HG02759 (cell line): ENCODE measurements at regions not wholly inside any gene's neighbourhood (a gene's known extent, or its start where the extent isn't known, plus 50 kb on each side); places are given as distances from the start of the nearest gene placed in this dataset.
"Not testable (repeated sequence)": the region's sequence is repeated elsewhere in the genome, so short reads cannot be mapped to it uniquely, and the experiment has no call there.

Source experiments
- ATAC-seq: cut with Tn5 transposase; IDR thresholded peaks from one replicate; pipeline ENCODE4 v1.9.1; 2021; ENCODE audit warnings: mild to moderate bottlenecking, moderate library complexity; ENCODE audit not compliant: unreplicated experiment

DNA sequence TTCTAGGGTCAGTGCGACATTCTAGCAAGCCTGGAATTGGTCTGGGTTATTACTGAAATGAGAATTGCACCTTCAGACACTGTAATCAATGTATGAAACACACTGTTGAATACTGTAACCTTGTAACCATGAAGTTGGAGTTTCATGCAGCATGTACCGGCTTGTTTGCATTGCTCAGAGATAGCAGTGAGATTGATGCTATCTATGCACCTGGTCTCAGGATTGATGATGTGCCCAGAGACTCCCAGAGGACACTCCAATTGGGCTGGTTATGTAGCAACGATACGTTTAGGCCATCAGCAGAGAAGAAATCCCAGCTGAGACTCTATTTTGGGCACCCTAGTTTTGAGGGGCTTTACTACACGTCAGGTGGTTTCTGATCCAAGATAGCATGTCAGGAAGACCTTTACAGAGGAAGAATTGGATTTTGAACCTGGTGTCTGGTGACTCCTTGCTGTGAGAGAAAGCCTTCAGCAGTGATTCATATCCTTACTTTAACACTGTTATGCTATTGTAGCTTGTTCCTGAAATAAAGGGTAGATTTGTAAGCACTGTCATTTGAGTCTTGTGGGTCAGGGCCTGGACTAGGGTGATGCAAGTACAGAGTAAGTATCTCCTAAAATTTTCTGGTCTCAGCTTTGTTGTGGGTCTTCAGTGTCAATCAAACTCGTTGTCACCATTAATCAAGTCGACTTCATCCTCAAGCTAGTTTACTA, 305.1 kb upstream of the GULP1 start:
- ATAC-seq = no peak

DNA sequence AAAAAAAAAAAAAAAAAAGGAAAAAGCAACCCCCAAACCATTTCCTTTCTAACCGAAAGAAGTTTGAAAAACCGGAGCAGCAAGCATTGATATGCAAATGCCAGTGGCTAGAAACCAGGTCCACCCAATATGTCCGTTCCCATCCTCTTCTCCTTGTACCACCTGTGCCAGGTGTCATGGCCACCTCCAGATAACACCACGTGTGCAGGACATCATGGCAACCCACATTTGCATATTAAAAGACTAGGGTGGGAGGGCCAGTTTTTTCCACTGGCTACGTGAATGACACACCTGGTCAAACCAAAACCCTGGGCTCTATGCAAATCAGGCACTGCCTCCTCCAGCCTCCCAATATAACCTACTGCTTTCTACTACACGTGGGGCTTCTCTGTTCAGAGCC, 303.3 kb upstream of the GULP1 start:
- peak; percentile 33 for ATAC-seq

DNA sequence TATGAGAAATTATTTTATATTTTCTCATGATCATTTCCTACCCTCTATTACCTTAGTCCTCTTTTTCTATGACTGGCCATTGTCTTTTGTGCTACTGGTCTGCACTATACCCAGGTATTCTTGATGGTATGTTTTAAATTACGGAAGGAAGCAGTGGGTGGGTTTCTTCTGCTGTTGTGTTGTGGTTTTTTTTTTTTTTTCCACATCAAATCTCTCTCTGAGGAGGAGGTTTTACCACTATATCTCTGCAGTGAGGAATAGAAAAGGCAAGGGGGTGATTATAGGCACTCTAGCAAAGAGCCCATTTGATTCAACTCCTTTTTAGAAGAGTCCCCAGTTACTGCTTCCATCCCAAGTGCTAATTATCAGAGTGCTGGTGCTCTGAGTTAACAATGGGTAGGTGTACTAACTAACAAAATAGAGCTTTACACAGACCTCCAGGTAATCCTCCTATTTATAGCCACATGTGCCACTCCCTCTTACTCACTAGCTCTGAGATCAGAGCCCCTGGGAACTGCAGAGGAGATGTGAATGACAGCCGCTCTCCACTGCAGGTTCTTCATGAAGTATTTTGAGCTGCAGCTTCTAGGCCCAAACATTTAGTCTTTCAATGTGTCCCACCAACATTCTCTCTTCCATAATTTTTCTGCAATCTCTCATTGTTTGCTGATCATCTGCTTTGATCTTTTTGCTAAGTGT, 301.6 kb upstream of the GULP1 start:
- ATAC-seq = peak; percentile 34

DNA sequence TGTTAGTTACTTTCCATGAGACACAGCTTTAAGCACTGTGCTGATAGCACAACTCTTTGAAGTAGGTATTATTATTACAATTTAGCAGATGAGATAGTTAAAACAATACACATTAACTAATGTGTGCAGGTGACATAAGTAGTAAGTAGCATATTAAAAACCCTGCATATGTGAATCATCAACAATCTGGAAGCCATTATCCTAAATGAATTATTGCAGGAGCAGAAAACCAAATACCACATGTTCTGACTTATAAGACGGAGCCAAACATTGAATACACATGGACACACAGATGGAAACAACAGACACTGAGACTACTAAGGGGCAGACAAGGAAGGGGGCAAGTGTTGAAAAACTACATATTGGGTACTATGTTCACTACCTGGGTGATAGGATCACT, 300.3 kb upstream of the GULP1 start:
- no peak for ATAC-seq

DNA sequence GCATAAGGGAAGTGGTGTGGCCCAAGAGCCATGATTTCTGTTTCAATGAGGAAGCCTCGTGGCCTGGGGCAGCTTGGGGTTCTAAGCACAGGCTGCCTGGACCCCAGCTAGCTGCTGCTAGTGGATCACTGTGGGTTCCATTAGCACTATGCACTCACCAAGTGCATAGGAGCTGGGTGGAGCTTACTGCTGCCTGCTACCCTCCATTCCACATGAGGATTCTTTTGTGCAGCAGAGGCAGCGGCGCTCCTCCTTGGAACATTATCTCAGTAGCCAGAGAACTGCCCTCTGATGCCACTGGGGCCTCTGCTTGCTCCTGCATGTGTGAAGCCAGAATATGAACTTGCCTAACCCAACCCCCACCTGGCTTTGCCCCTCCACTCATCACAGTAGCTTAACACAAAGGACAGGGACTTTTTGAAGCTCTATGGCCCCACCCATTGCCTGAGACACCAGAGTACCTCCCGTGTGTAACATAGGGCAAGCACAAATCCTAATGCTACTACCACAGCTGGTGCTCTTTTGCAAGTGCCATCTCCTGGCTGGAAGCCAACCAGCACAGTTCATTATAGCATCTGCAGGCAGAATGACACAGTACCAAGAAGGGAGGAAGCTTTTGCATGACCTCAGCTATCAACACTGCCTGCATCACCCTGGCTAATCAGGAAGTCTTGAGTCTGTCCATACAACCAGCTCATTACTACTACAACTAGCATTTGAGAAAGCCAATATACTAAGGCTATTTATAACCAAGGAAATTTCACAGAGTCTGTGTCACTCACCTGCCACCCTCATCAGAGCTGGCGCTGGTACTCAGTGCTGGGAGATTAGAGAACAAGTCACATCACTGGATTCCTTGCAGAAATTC, 297.0 kb upstream of the GULP1 start:
- no peak for ATAC-seq

DNA sequence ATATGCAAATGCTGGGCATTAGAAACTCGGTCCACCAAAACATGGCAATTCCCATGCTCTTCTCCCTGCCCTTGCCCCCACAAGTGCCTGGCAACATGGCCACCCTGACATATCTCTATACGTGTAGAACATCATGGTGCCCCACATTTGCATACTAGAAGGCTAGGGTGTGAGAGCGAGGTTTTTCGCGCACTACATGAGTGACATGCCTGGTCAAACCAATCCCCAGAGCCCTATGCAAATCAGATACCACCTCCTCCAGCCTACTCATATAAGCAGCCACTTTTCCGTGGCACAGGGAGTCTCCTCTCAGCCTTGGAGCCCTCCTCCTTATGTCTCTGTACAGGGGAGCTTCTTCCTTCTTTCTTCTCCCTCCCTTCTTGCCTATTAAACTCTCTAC, 296.1 kb upstream of the GULP1 start:
- ATAC-seq = no peak

DNA sequence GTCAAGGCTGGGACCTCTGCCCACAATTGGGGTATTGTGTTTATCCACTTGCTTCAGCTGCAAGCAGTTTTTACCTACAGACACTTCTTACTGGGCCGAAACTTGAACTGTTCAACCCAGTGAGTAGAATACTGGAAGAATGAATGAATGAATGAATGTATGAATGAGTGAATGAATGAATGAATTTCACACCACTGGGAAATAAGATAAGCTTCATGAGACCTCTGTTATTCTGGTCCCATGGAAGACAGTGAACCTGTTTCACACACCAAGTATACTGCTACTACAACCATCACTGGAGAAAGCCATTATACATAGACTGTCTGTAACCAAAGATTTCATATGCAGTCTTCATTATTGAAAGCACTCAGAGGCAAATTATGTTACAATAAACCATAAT, 295.0 kb upstream of the GULP1 start:
- ATAC-seq = no peak

DNA sequence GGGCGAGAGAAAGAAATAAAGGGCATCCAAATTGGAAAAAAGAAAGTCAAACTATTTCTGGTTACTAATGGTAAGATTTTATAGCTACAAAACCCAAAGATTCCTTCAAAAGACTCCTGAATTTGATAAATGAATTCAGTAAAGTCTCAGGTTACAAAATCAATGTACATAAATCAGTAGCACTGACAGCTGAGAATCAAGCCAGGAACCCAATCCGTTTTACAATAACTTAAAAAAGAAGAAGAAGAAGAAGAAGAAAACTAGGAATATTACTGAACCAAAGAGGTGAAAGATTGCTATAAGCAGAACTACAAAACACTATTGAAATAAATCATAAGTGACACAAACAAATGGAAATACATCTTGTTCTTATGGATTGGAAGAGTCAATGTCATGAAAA, 291.5 kb upstream of the GULP1 start:
- ATAC-seq = no peak

DNA sequence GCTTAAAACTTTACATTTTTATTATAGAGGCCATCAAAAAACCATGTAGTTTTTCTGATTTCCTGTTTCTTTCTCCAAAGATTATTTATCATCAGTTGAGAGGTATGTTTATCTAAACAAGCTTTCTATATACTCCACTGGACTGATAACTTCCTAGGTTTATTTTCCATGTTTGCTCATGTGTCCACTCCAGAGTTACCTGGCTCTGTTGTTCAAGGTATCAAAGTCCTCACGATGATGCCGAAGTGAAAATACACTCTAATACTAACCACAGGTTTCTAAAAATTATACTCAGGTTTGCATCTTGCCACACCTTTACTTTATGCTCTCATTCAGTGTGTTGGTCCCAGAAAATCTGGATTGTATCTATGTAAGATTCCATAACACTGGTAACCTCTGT, 287.9 kb upstream of the GULP1 start:
- no peak for ATAC-seq

DNA sequence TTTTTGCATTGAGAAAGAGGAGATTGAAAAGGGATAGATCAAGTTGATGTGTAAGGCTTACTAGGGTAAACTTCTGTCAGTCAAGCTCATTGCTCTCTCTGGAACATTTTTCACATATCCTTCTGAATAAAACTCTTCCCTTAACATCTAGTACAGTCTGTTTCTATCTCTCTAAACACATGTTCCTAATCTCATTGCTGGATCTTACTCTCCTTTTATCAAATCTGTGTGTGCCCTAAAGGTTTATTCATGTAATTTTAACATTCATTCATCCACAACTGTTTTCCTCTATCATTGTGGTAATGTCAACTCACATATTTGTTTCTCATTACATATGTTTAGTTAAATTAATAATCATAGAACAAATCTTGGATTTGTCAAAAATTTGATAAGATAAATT, 277.9 kb upstream of the GULP1 start:
- no peak for ATAC-seq

DNA sequence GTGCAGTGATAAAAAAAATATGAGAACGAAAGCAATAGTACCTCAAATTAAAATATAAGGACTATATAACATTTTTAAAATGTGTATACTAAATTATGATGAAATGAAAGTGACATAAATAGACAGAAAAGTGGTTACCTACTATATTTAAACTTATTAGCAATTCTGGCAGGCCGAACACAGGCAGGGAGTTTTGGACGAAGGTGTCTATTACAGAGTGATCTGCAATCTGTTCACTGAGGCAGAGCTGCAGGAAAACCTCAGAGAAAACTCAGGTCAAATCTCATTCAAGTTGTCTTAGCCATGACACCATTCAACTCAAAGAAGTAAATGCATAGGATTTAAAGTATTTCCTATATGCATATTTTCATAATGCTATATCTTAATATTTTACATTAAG, 274.8 kb upstream of the GULP1 start:
- no peak for ATAC-seq

DNA sequence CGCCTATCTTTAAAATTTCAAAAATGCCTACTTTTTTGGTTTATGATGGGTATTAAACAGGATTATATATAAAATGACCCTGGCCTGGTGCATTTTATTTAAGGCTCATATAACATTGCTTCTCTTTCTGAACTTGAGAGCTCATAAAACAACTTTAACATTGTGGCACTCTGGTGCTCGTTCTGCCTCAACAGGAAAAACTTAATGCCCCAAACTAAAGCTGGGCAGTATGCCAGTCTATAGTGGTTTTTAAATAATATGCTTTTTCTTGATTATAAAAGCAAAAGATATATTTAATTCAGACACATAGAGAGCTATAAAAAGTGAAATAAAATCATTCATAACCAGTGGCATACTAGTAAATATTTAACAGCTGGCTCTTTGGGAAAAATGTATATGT, 269.3 kb upstream of the GULP1 start:
- ATAC-seq = no peak

DNA sequence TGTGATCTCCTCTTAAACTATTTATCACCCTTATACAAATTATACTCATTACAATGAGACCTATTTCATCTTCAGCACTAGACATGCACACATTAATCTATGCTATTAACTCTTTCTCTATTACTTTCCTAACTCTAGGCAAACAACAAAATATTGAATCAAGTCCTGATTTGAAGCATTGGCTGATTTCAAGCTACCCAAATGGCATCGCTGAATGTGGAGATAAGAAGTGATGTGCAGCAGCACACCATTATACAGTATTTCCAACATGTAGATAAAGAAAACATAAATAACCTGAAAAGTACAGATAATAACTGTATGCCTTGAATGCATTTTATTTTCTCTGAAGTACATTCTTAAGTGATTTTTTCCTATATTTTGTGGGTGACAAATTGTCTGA, 268.6 kb upstream of the GULP1 start:
- ATAC-seq = no peak

DNA sequence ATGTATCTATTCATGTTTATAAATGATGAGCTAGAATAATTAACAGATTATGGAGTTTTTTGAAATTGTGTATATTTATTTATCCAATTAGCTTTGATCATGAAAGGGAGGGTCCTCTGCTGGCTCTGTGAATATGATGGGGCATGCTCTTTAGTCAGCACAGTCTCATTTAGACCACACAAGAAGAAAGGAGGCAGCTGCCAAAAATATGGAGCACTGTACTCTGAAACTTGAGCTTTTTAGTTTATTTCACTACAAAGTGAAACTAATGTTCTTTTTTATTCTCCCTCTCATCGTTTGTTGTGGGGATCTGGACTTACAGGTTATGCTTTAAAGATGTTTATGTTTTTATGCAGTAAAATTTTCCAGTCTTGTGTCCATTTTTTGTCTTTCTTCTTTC, 266.9 kb upstream of the GULP1 start:
- ATAC-seq = no peak

DNA sequence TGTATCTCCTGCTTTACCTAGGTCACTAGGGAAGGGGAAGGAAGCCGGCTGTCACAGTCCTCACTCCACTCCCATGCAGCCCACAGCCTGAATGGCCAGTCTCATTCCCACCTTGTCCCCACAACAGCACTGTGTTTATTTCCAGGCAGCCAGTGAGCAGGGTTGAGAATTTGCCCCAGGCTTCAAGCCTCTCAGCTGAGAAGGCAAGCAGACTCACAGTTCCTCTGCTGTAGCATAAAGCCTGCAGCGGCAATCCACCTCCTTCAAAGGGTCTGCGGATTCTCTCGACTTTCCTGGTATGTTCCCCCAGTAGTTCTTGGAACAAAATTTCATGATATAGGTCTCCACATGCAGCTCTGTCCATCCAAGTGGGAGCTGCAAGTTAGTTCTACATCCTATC, 262.9 kb upstream of the GULP1 start:
- no peak for ATAC-seq

DNA sequence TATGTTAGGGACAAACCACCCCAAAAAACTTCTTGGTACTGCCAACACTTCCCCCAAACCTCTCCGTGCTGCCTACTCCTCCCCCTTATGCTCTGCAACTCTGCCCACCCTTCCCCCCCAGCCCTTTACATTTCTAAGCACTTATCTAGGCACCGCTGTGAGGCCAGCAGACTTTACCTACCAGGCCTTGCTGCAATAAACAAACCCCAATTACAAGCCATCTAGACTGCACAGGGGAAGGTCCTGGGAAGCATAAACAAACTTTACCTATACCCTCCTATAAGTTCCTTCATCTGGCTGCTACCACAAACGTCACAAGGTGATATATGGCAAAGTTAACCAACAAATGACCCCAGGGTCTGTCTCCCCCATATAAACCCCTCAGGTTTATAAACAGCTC, 259.4 kb upstream of the GULP1 start:
- no peak for ATAC-seq

DNA sequence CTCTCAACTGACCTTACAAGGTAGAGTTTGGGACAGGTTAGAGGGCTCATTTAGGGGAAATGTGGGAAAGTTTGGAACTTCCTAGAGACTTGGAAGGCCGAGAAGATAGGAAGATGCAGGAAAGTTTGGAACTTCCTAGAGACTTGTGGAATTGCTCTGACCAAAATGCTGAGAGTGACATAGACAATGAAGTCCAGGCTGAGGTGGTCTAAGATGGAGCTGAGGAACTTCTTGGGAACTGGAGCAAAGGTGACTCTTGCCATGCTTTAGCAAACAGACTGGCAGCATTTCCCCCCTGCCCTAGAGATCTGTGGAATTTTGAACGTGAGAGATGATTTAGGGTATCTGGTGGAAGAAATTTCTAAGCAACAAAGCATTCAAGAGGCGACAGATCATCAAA, 258.9 kb upstream of the GULP1 start:
- ATAC-seq = no peak

DNA sequence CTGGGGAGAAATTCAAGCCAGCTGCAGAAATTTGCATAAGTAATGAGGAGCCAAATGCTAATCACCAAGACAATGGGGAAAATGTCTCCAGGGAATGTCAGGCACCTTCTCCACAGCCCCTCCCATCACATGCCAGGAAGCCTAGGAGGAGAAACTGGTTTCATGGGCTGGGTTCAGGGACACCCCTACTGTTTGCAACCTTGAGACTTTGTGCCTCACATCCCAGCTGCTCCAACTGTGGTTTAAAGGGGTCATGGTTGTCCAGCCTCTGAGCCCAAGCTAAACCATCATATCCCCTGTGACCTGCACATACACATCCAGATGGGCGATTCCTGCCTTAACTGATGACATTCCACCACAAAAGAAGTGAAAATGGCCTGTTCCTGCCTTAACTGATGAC, 258.4 kb upstream of the GULP1 start:
- not testable (repeated sequence) for ATAC-seq

DNA sequence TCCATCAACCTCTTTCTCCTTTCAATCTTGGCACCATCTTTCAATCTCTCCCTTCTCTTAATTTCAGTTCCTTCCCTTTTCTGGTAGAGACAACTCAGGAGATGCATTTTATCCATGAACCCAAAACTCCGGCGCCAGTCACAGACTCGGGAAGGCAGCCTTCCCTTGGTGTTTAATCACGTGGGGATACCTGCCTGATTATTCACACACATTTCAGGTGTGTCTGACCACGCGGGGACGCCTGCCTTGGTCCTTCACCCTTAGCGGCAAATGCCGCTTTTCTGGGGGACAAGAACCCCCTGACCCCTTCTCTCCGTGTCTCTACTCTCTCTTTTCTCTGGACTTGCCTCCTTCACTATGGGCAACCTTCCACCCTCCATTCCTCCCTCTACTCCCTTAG, 257.6 kb upstream of the GULP1 start:
- ATAC-seq = not testable (repeated sequence)

DNA sequence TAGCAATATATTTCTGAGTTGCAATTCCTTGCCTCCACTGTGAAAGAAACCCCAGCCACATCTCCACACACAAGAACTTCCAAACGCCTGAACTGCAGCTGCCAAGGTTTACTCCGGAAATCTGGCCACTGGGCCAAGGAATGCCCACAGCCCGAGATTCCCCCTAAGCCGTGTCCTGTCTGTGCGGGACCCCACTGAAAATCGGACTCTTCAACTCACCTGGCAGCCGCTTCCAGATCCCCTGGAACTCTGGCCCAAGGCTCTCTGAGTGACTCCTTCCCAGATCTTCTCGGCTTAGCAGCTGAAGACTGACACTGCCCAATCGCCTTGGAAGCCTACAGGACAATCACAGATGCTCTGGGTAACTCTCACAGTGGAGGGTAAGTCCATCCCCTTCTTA, 256.3 kb upstream of the GULP1 start:
- ATAC-seq = not testable (repeated sequence)

DNA sequence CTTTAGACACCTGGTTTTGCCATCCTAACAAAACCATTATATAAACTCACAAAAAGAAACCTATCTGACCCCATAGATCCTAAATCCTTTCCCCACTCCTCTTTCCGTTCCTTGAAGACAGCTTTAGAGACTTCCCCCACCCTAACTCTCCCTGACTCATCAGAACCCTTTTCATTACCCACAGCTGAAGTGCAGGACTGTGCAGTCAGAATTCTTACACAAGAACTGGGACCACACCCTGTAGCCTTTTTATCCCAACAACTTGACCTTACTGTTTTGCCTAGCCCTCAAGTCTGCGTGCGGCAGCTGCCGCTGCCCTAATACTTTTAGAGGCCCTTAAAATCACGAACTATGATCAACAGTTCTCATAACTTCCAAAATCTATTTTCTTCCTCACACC, 254.9 kb upstream of the GULP1 start:
- not testable (repeated sequence) for ATAC-seq

DNA sequence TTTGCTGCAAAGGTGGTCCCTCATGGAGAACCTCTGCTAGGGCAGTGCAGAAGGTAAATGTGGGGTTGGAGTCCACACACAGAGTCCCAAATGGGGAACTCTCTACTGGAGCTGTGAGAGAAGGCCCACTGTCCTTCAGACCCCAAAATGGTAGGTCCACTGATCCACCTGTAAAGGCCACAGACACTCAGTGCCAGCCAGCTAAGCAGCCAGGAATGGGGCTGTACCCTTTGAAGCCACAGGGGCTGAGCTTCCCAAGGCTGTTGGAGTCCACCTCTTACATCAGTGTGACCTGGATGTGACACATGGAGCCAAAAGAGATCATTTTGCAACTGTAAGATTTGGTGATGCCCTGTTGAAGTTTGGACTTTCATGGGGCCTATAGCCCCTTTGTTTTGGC, 252.4 kb upstream of the GULP1 start:
- no peak for ATAC-seq
